KMS-11 (cell line): ENCODE measurements at regions not wholly inside any gene's neighbourhood (a gene's known extent, or its start where the extent isn't known, plus 50 kb on each side); places are given as distances from the start of the nearest gene placed in this dataset.

Experiments
- H2AFZ ChIP-seq: fragments of 200-600 bp; sonication (generic); 2 replicates; pipeline ENCODE4 v1.6.1; 2016; ENCODE audit warnings: antibody characterized with exemption, mixed run types, low read depth
- H3K27ac ChIP-seq: fragments of 200-600 bp; sonication (generic); 2 replicates; pipeline ENCODE4 v1.6.1; 2016; ENCODE audit warnings: mild to moderate bottlenecking, mixed run types
- H3K27me3 ChIP-seq: fragments of 200-600 bp; sonication (generic); 2 replicates; pipeline ENCODE4 v1.6.1; 2017; ENCODE audit warnings: mild to moderate bottlenecking, low read depth, mixed run types, moderate library complexity; ENCODE audit not compliant: insufficient read depth
- H3K36me3 ChIP-seq: fragments of 200-600 bp; sonication (generic); 2 replicates; pipeline ENCODE4 v1.6.1; 2017; ENCODE audit warnings: mild to moderate bottlenecking, mixed run types; ENCODE audit not compliant: insufficient read depth
- H3K4me1 ChIP-seq: fragments of 200-600 bp; sonication (generic); 2 replicates; pipeline ENCODE4 v1.6.1; 2016; ENCODE audit warnings: mild to moderate bottlenecking, low read depth, mixed run types; ENCODE audit not compliant: poor library complexity, severe bottlenecking
- H3K4me2 ChIP-seq: fragments of 200-600 bp; sonication (generic); 2 replicates; pipeline ENCODE4 v1.7.0; 2016; ENCODE audit warnings: mild to moderate bottlenecking, mixed run types
- H3K4me3 ChIP-seq: fragments of 200-600 bp; sonication (generic); IDR thresholded peaks from 2 replicates; pipeline ENCODE4 v1.6.1; 2017; ENCODE audit warnings: low read depth, low read length, mixed read lengths; ENCODE audit not compliant: insufficient read depth
- H3K79me2 ChIP-seq: fragments of 200-600 bp; sonication (generic); 2 replicates; pipeline ENCODE4 v1.6.1; 2016; ENCODE audit warnings: low read depth, mixed run types; ENCODE audit not compliant: insufficient read depth
- H3K9ac ChIP-seq: fragments of 200-600 bp; sonication (generic); 2 replicates; pipeline ENCODE4 v1.6.1; 2016; ENCODE audit warnings: mild to moderate bottlenecking, mixed run types
- H4K20me1 ChIP-seq: fragments of 200-600 bp; sonication (generic); 2 replicates; pipeline ENCODE4 v1.6.1; 2016; ENCODE audit warnings: mild to moderate bottlenecking, mixed run types; ENCODE audit not compliant: insufficient read depth
- TF ChIP-seq, protein P1 (sequence below): fragments of 200-600 bp; sonication (generic); conservative IDR thresholded peaks from 2 replicates; pipeline ENCODE4 v1.6.1; 2017; ENCODE audit warnings: low read depth, mild to moderate bottlenecking, antibody characterized with exemption, low read length, moderate library complexity, mixed read lengths

DNA sequence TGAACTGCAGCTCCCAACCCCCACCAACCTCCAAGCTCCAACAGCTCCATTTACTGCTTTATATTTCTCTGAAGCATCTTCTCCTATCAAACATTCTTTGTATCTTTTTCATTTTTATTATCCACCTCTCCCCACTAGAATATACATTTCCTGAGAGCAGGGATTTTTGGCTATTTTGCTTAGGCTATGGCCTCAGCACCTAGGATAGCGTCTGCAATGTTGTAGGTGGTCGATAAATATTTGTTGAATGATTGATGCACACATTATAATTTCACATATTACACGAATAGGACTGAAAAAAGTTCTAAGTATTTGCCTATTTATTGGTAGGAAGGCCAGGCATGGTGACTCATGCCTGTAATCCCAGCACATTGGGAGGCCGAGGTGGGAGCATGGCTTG is 658.7 kb upstream of the DIPK2B start:
- TF ChIP-seq, protein P1, sequence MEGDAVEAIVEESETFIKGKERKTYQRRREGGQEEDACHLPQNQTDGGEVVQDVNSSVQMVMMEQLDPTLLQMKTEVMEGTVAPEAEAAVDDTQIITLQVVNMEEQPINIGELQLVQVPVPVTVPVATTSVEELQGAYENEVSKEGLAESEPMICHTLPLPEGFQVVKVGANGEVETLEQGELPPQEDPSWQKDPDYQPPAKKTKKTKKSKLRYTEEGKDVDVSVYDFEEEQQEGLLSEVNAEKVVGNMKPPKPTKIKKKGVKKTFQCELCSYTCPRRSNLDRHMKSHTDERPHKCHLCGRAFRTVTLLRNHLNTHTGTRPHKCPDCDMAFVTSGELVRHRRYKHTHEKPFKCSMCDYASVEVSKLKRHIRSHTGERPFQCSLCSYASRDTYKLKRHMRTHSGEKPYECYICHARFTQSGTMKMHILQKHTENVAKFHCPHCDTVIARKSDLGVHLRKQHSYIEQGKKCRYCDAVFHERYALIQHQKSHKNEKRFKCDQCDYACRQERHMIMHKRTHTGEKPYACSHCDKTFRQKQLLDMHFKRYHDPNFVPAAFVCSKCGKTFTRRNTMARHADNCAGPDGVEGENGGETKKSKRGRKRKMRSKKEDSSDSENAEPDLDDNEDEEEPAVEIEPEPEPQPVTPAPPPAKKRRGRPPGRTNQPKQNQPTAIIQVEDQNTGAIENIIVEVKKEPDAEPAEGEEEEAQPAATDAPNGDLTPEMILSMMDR: no peak
- Histone ChIP-seq H3K27me3 (no peaks in the 10 kb centered on the region), H3K36me3 (no peaks in the 10 kb centered on the region), H3K79me2 (no peaks in the 10 kb centered on the region), H3K4me1 (no peaks in the 10 kb centered on the region), H3K9ac (no peak overlapping the region), H3K27ac (no peak overlapping the region), H3K4me3 (no peak overlapping the region), H3K4me2 (no peak overlapping the region), H2AFZ (no peak overlapping the region), H4K20me1 (no peaks in the 10 kb centered on the region)

- H3K4me2 ChIP-seq: no peak overlapping the region; the same call in 1 of the 2 replicates
- H3K4me1 ChIP-seq: peaks cover 16% of the 10 kb centered on the region
- no peaks in the 10 kb centered on the region for H4K20me1 ChIP-seq
- no peaks in the 10 kb centered on the region for H3K27me3 ChIP-seq
- no peak overlapping the region for H3K9ac ChIP-seq
- H3K79me2 ChIP-seq: peaks cover 21% of the 10 kb centered on the region; the same call in 1 of the 2 replicates
- TF ChIP-seq, protein P1: no peak
- no peak overlapping the region for H3K4me3 ChIP-seq
- H3K36me3 ChIP-seq: no peaks in the 10 kb centered on the region
- no peak overlapping the region for H3K27ac ChIP-seq
- H2AFZ ChIP-seq: no peak overlapping the region
Observed at GRCh38 chrX:45852884-45853283, 652.2 kb upstream of the DIPK2B start.

DNA sequence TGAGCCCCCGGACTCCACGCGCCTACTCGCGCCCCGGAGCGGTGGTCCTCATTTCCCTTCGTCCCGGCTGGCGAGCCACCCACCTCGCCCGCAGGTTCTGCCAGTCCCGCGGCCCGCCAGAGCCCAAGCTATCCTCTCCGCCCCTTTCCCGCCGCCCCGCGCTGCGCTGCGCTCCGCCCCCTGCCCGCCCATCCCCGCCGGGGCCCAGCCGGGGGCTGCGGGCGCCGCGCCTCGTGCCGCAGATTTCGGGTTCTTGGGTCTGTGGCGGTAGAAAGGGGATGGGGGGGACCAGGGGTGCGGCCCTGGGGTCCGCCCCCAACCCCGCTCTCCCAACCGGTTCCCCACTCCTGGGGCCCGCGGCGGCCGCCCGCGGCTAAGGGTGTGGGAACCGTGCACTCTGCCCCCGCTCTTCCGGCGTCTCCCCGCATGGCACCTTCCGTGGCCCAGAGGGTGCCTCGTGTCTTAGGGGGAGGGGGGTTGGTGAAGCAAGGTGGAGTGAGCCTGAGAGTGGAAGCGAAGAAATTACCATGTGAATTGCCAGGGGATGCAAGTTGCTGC is 650.8 kb upstream of the DIPK2B start:
- Histone ChIP-seq H3K4me3 (no peak overlapping the region), H3K27ac (peak overlapping the region; percentile 71)

GRCh38 chrX:45850775-45851433 is 650.2 kb upstream of the DIPK2B start:
- Histone ChIP-seq H2AFZ (peak overlapping the region; percentile 66), H3K4me1 (peaks cover 16% of the 10 kb centered on the region), H3K27ac (peak overlapping the region; percentile 71), H3K9ac (peak overlapping the region; percentile 81), H3K4me3 (no peak overlapping the region), H3K4me2 (peak overlapping the region; percentile 50; the same call in 1 of the 2 replicates), H3K27me3 (no peaks in the 10 kb centered on the region), H4K20me1 (no peaks in the 10 kb centered on the region), H3K79me2 (peaks cover 21% of the 10 kb centered on the region; the same call in 1 of the 2 replicates), H3K36me3 (no peaks in the 10 kb centered on the region)
- TF ChIP-seq, protein P1: no peak

More for the DNA sequence above, 650.8 kb upstream of the DIPK2B start:
- peak overlapping the region; percentile 68 for H3K4me2 ChIP-seq
- H3K79me2 ChIP-seq: peaks cover 21% of the 10 kb centered on the region; the same call in 1 of the 2 replicates
- H3K27me3 ChIP-seq: no peaks in the 10 kb centered on the region
- H3K9ac ChIP-seq: peak overlapping the region; percentile 81; the same call in 1 of the 2 replicates
- H4K20me1 ChIP-seq: no peaks in the 10 kb centered on the region
- H2AFZ ChIP-seq: peak overlapping the region; percentile 66
- TF ChIP-seq, protein P1: no peak
- peaks cover 16% of the 10 kb centered on the region for H3K4me1 ChIP-seq
- H3K36me3 ChIP-seq: no peaks in the 10 kb centered on the region
